ENCODE measurements at regions not wholly inside any gene's neighbourhood (a gene's known extent, or its start where the extent isn't known, plus 50 kb on each side); places are given as distances from the start of the nearest gene placed in this dataset.

- no peak for DNase-seq
These were observed 650.6 kb downstream of the SLC4A3 start for GRCh38 chr2:220278022-220278421.

- no peak for DNase-seq
These were observed 651.9 kb downstream of the SLC4A3 start for GRCh38 chr2:220279372-220279771.

GRCh38 chr2:220279840-220280239 is 652.4 kb downstream of the SLC4A3 start:
- no peak for DNase-seq

- DNase-seq: no peak
These were observed 653.3 kb downstream of the SLC4A3 start for GRCh38 chr2:220280736-220281135.

DNA sequence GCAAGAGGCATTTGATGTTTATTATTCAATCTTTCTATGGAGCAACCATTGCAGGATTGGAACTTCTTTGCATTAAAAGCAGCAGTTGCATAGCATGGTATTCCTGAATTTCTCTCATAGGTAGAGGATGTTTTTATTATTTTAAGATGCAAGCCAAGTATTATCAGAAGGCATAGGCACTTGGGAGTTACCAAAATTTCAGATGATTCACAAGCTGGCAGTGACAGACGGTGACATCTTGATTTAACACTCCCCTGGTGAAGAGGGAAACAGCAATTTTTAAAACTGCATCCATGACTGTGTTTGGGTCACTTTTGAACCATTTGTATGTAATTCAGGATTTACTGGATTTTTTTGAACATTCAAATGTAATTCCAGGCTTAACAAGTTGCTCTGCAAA is 654.3 kb downstream of the SLC4A3 start:
- no peak for DNase-seq

GRCh38 chr2:220282236-220282635 is 654.8 kb downstream of the SLC4A3 start:
- no peak for DNase-seq

DNA sequence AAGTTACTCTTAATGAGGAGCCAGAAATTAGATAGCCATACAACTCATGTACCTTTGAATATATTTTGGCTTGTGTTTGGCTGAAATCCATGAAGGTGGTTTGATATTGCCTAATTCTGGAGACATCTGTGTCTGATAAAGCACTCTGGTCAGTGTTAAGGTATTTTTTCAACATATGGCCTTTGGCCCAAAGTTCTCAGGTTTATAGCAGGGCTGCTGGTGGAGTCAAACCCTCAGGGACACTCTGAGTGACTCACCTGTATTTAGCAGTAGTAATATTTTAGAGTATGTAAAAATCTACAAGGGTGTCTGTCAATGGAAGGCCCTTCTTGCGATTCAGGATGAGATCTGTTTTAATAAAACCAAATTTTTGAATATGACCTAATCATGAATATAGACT is 666.5 kb downstream of the SLC4A3 start:
- DNase-seq: no peak

DNA sequence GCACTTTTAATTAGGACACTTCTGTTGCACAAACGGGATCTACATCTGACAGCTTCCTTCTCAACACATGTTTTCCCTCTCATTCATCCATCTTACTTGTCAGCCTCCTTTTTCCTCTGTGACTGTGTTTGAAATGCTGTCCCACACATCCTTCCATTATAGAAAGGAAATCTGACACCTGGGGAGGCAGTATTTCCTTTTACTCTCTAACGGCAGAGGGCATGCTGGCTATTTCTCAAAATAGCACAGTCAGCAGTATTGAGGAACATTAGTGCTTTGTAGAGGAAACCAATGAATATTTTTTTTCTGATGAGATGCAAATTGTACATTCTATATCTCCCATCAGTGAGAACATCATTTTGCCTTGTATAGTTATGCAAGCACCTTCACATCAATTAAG is 668.7 kb downstream of the SLC4A3 start:
- DNase-seq: peak; percentile 73

- no peak for DNase-seq
These were observed 669.7 kb downstream of the SLC4A3 start for GRCh38 chr2:220297093-220297492.

DNA sequence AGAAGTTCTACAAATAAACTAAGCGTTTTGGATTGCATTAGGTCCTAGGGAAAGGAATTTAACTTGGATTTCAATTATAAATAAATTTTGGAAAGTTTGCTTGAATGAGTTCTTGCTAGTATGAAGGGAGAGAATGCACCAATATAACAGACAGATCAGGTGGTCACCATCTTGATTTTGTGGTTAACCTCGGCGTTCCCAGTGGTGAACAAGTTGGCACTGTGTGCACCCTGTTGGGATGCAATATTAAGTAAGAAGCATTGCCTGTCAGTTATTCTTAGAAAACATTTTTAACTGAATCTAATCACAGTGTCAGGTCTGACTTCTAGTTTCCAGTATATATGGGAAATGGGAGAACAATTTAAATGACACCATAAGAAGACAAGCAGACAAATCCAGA is 673.4 kb downstream of the SLC4A3 start:
- DNase-seq: no peak

DNA sequence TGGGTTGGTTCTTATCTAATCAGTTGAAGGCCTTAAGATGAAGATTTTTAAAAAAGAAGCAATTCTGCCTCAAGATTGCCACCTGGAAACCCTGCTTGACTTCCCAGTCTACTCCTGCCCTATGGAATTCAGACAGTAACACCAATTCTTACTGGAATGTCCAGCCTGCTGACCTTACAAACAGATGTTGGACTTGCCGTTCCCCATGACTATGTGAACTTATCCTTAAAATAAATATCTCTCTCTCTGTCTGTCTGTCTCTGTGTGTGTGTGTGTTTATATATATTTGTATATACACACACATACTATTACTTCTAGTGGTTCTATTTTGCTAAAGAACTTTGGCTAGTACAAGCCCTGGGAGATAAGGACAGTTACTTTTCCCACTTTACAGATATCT is 675.3 kb downstream of the SLC4A3 start:
- DNase-seq: no peak

DNA sequence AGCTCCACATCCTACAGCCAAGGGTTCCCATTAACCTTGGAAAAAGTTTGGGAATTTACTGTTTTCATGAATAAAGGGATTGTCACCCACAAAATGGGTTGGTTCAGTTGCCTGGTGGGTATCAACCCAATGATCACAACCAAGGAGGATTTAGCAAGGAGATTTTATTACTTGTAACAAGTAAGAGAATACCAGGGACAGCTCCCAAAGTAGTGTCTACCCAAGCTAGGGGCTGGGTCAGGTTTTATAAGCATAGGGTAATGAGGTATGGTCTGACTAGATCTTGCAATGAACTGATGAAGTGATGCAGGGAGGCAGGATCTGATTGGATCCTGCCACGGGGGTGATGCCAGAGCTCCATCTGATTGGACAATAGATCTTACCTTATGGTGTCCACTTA is 681.8 kb downstream of the SLC4A3 start:
- no peak for DNase-seq

DNA sequence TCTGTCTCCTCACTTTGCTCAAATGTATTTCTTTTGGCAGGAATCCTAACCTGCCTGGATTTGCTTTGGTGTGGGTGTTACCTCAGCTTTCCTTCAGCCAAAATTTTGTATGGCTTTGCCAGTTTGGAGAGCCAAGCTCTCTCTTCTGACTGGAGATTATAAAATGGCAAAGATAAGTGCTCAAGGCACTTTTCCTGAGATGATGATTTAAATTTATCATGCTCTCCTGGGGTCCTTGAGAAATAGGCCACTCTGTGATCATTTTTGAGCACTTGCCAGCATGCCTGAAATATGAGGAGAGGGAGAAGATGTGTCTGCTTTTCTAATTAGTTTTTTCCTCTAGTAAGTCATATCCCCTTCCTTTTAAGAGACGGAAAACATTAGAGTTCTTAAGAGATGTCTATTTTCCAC is 683.0 kb downstream of the SLC4A3 start:
- no peak for DNase-seq

- peak; percentile 66 for DNase-seq
These were observed 687.8 kb downstream of the SLC4A3 start for GRCh38 chr2:220315098-220315823.

DNA sequence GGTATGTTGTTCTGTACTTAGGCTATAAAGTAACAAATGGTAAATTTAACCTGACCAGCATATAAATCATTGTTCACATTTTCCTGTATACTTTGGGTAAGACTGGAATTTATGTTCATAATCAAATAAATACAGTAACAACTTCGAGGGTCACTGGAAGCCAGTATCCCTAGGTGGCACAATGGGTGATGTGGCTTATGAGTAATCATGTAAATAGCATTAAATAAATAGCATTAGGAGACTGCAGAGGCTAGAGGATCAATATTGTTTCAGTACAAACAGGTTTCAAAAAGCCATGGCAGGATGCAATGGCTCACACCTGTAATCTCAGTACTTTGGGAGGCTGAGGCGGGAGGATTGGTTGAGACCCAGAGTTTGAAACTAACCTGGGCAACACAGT is 690.6 kb downstream of the SLC4A3 start:
- DNase-seq: no peak

GRCh38 chr2:220318508-220318907 is 691.1 kb downstream of the SLC4A3 start:
- no peak for DNase-seq

GRCh38 chr2:220320326-220320725 is 692.9 kb downstream of the SLC4A3 start:
- no peak for DNase-seq

DNA sequence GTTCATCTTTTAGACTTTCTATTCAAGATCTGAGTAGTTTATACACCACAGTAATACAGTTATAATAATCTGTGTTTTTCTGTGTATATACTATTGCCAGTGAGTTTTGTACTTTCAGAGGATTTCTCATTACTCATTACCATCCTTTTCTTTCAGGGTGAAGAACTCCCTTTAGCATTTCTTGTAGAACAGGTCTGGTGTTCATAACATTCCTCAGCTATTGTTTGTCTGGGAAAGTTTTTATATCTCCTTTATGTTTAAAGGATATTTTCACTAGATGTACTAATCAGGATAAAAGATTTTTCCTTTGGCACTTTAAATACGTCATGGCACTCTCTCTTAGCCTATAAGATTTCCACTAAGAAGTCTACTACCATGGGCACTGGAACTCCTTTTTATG is 705.5 kb downstream of the SLC4A3 start:
- DNase-seq: no peak

DNA sequence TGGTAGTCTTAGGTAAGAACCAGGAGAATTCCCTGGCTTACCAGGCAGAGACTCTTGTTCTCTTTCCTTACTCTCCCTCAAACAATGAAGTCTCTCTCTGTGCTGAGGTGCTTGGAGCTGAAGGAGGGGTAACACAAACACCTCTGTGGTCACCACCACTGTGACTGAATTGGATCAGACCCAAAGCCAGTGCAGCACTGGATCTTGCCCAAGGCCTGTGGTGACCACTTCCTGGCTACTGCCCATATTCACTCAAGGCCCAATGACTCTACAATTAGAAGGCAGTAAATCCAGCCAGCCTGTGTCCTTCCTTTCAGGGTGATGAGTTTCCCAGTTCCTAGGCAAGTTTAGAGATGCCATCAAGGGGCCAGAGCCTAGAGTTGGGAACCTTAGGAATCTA is 706.8 kb downstream of the SLC4A3 start:
- DNase-seq: no peak

GRCh38 chr2:220334871-220335590 is 707.6 kb downstream of the SLC4A3 start:
- DNase-seq: no peak

DNA sequence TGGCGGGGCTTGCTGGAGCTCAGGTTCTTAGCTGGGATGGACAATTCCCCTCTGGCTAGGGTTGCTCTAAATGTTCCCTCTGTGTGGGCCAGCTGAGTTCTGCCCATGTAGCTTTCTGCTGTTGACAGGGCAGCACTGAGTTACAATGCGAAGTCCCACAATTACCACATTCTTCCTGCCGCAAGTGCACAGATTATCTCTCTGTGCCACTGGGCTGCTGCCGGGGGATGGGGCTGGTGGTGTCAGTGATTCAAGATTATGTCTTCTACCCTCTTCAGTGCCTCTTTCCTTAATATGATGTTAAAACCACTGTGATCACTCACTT is 708.1 kb downstream of the SLC4A3 start:
- DNase-seq: no peak

GRCh38 chr2:220336771-220337170 is 709.3 kb downstream of the SLC4A3 start:
- DNase-seq: no peak

GRCh38 chr2:220337611-220338440 is 710.4 kb downstream of the SLC4A3 start:
- DNase-seq: no peak

Data from renal pelvis (tissue), 1 donor.